ENCODE measurements at regions not wholly inside any gene's neighbourhood (a gene's known extent, or its start where the extent isn't known, plus 50 kb on each side); places are given as distances from the start of the nearest gene placed in this dataset.
"Not testable (repeated sequence)": the region's sequence is repeated elsewhere in the genome, so short reads cannot be mapped to it uniquely, and the experiment has no call there.

- no peak for DNase-seq
Measured at GRCh38 chr3:5366746-5367145, 179.2 kb downstream of the EDEM1 start.

GRCh38 chr3:5371555-5371954 is 184.0 kb downstream of the EDEM1 start:
- DNase-seq = not testable (repeated sequence)

DNA sequence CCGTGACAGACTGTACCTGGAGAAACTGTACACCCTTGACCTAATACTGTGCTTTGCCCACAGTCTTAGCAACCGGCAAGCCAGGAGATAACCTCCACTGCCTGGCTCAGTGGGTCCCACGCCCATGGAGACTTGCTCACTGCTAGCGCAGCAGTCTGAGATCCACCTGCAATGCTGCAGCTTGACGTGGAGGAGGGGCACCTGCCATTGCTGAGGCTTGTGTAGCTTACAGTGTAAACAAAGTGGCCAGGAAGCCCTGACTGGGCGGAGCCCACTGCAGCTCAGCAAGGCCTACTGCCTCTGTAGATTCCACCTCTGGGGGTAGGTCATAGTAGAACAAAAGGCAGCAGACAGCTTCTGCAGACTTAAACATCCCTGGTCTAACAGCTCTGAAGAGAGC is 189.3 kb downstream of the EDEM1 start:
- no peak for DNase-seq

DNA sequence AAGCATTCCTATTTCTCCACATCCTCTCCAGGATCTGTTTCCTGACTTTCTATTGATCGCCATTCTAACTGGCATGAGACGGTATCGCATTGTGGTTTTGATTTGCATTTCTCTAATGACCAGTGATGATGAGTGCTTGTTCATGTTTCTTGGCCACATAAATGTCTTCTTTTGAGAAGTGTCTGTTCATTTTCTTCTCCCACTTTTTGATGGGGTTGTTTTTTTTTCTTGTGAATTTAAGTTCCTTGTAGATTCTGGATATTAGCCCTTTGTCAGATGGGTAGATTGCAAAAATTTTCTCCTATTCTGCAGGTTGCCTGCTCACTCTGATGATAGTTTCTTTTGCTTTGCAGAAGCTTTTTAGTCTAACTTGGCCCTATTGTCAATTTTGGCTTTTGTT is 191.8 kb downstream of the EDEM1 start:
- DNase-seq = not testable (repeated sequence)

DNA sequence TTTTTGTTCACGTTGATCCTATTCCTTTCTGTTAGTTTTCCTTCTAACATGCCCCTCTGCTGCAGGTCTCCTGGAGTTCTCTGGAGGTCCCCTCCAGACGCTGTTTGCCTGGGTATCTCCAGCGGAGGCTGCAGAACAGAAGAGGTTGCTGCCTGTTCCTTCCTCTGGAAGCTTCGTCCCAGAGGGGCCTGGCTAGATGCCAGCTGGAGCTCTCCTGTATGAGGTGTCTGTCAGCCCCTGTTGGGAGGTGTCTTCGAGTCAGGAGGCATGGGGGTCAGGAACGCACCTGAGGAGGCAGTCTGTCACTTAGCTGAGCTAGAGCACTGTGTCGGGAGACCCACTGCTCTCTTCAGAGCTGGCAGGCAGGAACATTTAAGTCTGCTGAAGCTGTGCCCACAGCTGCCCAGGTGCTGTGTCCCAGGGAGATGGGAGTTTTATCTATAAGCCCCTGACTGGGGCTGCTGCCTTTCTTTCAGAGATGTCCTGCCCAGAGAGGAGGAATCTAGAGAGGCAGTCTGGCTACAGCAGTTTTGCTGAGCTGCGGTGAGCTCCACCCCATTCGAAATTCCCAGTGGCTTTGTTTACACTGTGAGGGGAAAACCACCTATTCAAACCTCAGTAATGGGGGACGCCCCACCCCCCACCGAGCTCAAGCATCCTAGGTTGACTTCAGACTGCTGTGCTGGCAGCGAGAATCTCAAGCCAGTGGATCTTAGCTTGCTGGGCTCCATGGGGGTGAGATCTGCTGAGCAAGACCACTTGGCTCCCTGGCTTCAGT is 196.2 kb downstream of the EDEM1 start:
- DNase-seq = not testable (repeated sequence)

DNA sequence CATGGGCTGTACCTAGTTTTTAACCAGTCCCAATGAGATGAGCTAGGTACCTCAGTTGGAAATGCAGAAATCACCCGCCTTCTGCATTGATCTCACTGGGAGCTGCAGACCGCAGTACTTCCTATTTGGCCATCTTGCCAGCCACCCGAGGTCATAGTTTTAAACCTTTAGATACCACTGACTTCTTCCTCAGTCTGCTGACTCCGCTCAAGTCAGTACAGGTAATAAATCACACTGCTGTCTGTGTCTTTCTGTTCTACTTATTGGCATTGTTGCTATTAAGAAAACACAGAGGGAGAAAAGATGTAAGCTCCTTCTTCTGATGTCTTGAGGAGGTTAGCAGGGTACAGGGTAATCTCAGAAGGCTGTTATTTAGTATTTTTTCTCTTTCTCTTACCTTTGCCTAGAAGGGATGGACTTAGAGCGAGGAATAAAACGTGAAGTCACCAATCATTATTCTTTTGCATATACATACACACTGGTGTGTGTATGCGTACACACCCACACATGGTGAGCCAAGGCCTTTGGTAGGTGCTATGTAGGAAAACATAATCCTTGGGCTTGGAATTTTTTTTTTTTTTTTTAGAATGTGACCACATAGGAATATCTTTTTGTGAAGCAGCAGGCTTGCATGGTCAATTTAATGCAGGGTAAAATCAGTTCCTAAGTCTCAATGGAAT is 197.2 kb downstream of the EDEM1 start:
- DNase-seq = no peak

- DNase-seq = no peak
Measured at GRCh38 chr3:5388091-5388490, 200.6 kb downstream of the EDEM1 start.

DNA sequence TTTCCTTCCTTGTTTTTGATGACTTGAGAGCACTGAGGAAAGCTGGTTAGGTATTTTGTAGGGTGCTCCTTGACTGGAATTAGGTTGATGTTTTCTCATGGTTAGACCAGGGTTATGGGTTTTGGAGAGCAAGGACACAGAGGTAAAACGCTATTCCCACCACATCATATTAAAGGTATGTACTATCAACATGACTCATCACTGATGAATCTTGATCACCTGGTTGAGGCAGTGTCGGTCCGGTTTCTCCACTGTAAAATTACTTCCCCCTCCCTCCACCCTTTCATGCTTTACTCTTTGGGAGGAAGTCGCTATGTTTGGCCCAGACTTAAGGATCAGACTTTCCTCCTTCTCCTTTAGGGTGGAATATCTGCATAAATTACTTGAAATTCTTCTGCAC is 201.6 kb downstream of the EDEM1 start:
- DNase-seq = no peak

- no peak for DNase-seq
Measured at GRCh38 chr3:5390221-5390620, 202.7 kb downstream of the EDEM1 start.

DNA sequence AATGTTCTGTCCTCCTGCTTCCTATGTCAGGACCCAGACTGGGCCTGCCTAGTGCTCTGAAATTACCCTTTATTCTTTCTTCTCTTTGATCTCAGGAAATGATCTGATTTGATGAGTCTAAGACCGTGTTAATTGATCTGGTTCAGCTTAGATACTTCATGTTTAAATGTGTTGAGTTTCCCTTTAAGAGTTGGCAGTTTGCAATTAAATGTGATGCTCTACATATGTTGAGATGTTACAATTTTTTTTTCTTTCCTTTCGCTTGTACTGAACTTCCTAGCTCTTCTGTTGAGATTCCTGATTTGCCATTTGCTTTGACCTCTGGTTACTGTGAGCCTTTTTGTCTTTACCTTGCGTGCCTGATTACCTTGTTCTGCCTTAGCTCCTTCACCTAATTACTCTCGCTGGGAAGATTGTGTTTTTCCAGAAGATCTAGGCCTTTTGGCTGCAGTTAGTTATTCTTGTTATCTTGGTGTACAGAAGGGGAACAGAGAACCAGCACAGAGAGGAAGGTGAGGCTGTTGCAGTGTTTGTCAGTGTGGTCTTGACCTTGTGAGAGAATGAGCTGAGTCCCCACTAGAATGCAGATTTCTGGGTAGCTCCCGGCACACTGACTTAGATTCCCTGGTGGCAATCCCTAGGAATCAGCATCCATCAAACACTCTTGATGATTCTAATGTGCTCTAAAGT is 203.6 kb downstream of the EDEM1 start:
- DNase-seq = no peak

- DNase-seq = no peak
Measured at GRCh38 chr3:5401002-5401401, 213.5 kb downstream of the EDEM1 start.

DNA sequence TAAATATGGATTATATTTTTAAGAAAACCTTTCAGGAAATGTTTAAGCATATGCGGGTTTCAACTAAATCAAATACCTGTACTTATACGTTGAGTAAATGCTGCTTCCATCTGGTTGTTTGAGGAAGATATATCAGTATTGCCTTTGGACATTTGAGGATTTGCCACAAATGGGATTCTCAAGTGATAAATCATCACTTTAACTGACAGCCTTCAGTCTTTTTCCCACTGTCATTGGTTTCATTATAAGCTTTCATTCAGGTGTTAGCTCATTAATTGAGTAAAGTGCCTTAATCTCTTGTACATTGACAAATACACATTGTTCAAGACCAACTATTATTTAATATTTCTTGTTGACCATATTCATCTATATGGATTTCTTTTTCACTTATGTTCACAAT is 217.2 kb downstream of the EDEM1 start:
- DNase-seq = no peak

DNA sequence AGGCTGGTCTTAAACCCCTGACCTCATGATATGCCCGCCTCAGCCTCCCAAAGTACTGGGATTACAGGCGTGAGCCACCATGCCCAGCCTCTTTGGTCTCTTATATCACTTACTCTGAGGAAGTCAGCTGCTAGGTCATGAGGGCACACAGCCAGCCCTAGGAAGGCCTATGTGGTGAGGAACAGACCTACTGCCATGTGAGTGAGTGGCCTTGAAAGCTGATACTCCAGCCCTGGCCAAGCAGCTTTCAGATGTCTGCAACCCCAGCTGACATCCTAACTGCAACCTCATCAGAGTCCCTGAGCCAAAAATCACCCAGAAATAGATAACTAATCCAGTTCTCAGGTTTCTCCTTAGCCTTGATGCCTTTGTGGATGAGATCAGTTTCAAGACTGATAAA is 224.3 kb downstream of the EDEM1 start:
- no peak for DNase-seq

- no peak for DNase-seq
Measured at GRCh38 chr3:5423076-5423475, 235.6 kb downstream of the EDEM1 start.

- no peak for DNase-seq
Measured at GRCh38 chr3:5423523-5423922, 236.0 kb downstream of the EDEM1 start.

GRCh38 chr3:5425371-5425770 is 237.9 kb downstream of the EDEM1 start:
- DNase-seq = no peak

DNA sequence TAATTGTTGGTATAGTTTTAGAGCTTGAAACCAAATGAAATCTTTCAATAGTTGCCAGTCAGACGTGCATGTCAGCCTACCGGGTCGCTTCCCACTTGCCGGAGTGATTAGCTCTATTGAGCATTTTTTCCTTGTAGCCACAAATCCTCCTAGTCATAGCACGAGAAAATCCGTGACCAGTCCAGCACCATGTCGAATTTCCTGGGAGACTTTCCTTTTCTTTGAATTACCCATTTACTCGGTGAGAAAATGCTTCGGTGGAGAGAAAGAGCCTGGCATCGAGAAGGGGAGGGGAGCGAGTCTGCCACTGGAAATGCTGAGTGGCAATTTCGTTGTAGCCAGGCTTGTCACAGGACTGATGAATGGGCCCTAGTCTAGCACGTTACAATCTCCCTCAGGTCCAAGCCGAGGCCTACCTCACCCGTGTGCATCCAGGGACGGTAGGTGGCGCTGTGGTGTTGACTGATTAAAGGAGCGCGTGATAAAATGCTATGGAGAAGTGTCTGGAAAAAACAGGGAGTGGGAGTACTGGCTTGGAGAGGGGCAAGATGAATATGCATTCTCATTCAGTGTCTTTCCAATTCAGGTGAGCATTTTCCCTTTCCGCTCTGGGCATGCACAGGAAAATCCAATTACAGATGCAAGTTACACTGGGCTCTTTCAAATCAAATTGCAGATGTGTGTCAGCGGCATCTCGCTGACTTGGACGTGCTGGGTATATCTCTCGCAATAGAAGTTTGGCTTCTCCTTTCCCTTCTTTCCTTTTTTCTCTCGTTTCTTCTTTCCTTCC is 238.8 kb downstream of the EDEM1 start:
- DNase-seq = peak; percentile 71

GRCh38 chr3:5427021-5427420 is 239.5 kb downstream of the EDEM1 start:
- no peak for DNase-seq

DNA sequence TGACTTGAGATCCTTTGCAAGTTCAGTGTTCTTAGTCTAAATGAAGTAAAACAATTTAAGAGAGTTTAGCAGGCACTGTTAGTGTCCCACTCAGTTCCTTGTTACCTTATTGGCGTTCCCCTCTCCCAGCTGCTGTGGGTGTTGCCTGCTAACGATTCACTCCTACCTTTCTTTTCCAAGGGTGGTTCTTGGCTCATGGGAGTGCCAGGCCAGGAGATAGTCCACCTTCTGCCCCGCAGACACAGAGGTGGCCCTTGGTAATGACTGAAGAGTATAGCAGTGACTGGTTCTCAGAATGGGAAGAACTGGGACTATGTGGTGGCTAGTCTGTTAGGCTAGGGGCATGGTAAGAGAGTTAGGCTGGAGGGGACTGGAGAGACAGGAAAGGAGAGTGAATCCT is 240.4 kb downstream of the EDEM1 start:
- DNase-seq = no peak

DNA sequence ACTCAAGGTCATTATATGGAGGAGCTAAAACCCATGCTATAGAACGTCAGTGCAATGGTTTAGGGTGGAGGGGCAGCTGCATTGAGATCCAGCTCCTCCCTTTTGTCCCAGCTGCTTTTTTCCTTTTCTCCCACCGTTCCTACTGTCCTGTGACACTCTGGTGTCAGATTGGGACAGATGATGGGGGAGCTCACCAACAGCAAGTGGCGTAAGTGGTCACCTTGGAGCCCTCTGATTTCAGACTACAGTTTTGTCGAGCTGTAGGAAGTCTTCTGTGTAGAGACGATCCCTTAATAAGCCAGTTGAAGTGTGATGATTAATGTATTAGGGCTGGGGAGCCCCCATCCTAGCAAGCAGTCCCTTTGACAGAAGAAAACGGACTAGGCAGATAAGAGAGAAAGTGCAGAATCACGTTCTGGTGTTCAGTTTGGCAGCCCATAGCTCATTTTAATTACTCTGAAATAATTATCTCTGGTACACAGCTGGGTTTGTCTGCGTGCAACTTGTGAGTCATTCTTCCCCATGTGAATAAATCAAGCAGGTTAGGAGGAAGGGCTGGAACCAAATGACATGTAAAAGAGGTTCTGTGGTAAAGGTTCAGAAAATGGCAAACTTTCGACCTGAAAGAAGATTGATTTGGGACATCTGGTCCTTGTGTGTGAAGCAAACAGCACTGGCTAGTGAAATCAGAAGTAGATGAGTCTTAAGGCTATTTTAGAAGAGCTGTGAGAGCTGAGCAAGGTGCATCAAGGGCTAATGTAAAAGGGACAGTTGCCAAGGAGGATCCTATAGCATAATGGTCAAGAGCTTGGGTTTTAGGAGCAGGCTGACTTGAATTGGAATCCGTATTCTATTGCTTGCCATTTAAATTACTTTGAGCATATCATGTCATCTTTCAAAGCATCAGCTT is 241.4 kb downstream of the EDEM1 start:
- no peak for DNase-seq

GRCh38 chr3:5429517-5429890 is 242.0 kb downstream of the EDEM1 start:
- no peak for DNase-seq

- DNase-seq = no peak
Measured at GRCh38 chr3:5430701-5431100, 243.2 kb downstream of the EDEM1 start.

Data from NCI-H2081 treated with DMSO at 0.1 percent for 48 hours (cell line).